ENCODE measurements at regions not wholly inside any gene's neighbourhood (a gene's known extent, or its start where the extent isn't known, plus 50 kb on each side); places are given as distances from the start of the nearest gene placed in this dataset.

- no peaks in the 10 kb centered on the region for H3K27me3 ChIP-seq (ENCODE audit: control insufficient read depth, insufficient read depth, low read length, poor library complexity, severe bottlenecking)
- WGBS, 2 experiments, result 92 to 100% methylated on average over 2 to 3 of the region's 3 CpGs
- no peak overlapping the region for H3K4me3 ChIP-seq (ENCODE audit: insufficient read depth, low read depth, low read length)
- peaks cover 3% of the 10 kb centered on the region for H3K4me1 ChIP-seq (ENCODE audit: control insufficient read depth, insufficient read depth, low read length)
- H3K36me3 ChIP-seq (ENCODE audit: control insufficient read depth, insufficient read depth, low read length), result no peaks in the 10 kb centered on the region
- H3K9me3 ChIP-seq (ENCODE audit: control insufficient read depth, low read length), result no peaks in the 10 kb centered on the region
- H3K27ac ChIP-seq (ENCODE audit: insufficient read depth, low read depth, low read length, poor library complexity, severe bottlenecking), result no peak overlapping the region
Measured at GRCh38 chr10:35774109-35774508, 132.0 kb upstream of the FZD8 start.

DNA sequence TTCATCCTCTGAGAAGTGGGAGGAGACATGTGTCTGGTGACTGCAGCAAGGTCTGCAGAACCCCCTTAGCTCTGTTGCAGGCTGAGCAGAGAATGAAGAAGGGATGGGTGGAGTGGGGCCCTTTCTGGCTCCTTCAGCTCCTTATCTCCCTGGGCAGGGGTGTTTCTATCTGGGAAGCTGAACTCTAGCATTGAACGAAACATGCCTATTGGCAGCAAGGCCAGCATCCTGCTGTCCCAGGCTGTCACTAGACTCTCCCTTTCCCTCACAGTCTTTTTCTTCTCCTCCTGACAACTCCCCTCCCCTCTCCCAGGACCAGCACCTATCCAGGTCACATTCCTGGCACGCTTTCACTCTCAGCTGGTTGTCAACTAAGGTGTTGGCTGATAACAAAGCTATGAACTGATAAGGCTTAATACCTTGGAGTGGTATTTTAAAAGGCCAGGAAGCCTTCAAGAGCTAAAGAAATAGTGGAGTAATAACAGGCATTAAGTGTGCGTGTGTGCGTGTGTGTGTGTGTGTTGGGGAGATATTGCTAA lies 128.8 kb upstream of the FZD8 start:
- no peak overlapping the region for H3K4me3 ChIP-seq (ENCODE audit: insufficient read depth, low read depth, low read length)
- WGBS, 2 experiments, result 76 to 81% methylated on average over 4 of the region's 4 CpGs
- H3K4me1 ChIP-seq (ENCODE audit: control insufficient read depth, insufficient read depth, low read length), result peaks cover 3% of the 10 kb centered on the region
- H3K36me3 ChIP-seq (ENCODE audit: control insufficient read depth, insufficient read depth, low read length), result no peaks in the 10 kb centered on the region
- H3K9me3 ChIP-seq (ENCODE audit: control insufficient read depth, low read length), result no peaks in the 10 kb centered on the region
- H3K27ac ChIP-seq (ENCODE audit: insufficient read depth, low read depth, low read length, poor library complexity, severe bottlenecking), result no peak overlapping the region
- H3K27me3 ChIP-seq (ENCODE audit: control insufficient read depth, insufficient read depth, low read length, poor library complexity, severe bottlenecking), result no peaks in the 10 kb centered on the region

- Histone ChIP-seq H3K4me1 (ENCODE audit: control insufficient read depth, insufficient read depth, low read length) (peaks cover 3% of the 10 kb centered on the region), H3K4me3 (ENCODE audit: insufficient read depth, low read depth, low read length) (no peak overlapping the region), H3K27ac (ENCODE audit: insufficient read depth, low read depth, low read length, poor library complexity, severe bottlenecking) (no peak overlapping the region), H3K27me3 (ENCODE audit: control insufficient read depth, insufficient read depth, low read length, poor library complexity, severe bottlenecking) (no peaks in the 10 kb centered on the region), H3K36me3 (ENCODE audit: control insufficient read depth, insufficient read depth, low read length) (no peaks in the 10 kb centered on the region), H3K9me3 (ENCODE audit: control insufficient read depth, low read length) (no peaks in the 10 kb centered on the region)
Measured at GRCh38 chr10:35769795-35770194, 127.7 kb upstream of the FZD8 start.

DNA sequence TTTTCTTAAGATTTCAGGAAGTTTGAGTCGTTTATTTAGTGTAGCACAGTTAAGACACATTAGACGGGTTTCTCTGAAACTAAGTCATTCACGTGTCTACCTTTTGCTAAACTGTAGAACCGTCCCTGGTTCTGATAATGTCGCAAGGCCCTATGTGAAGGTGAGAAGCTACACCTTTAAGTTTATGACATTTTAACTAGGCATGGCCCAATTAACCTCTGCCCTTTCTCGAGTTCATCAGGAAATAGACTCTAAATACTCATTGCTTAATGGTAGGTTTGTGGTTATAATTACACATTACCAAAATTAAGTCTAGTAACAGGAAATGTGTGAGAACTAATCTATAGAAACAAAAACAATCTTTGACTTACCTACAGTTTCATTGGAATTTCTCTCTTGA lies 126.6 kb upstream of the FZD8 start:
- H3K27ac ChIP-seq (ENCODE audit: insufficient read depth, low read depth, low read length, poor library complexity, severe bottlenecking), result no peak overlapping the region
- no peaks in the 10 kb centered on the region for H3K36me3 ChIP-seq (ENCODE audit: control insufficient read depth, insufficient read depth, low read length)
- H3K4me1 ChIP-seq (ENCODE audit: control insufficient read depth, insufficient read depth, low read length), result peaks cover 3% of the 10 kb centered on the region
- no peak overlapping the region for H3K4me3 ChIP-seq (ENCODE audit: insufficient read depth, low read depth, low read length)
- H3K27me3 ChIP-seq (ENCODE audit: control insufficient read depth, insufficient read depth, low read length, poor library complexity, severe bottlenecking), result no peaks in the 10 kb centered on the region
- WGBS, 2 experiments, result 92 to 95% methylated on average over 5 to 6 of the region's 6 CpGs
- H3K9me3 ChIP-seq (ENCODE audit: control insufficient read depth, low read length), result no peaks in the 10 kb centered on the region

- WGBS, 2 experiments, result 89 to 99% methylated on average over 4 of the region's 5 CpGs
- H3K36me3 ChIP-seq (ENCODE audit: control insufficient read depth, insufficient read depth, low read length), result no peaks in the 10 kb centered on the region
- H3K9me3 ChIP-seq (ENCODE audit: control insufficient read depth, low read length), result no peaks in the 10 kb centered on the region
- no peak overlapping the region for H3K27ac ChIP-seq (ENCODE audit: insufficient read depth, low read depth, low read length, poor library complexity, severe bottlenecking)
- no peaks in the 10 kb centered on the region for H3K27me3 ChIP-seq (ENCODE audit: control insufficient read depth, insufficient read depth, low read length, poor library complexity, severe bottlenecking)
- H3K4me3 ChIP-seq (ENCODE audit: insufficient read depth, low read depth, low read length), result no peak overlapping the region
- peaks cover 3% of the 10 kb centered on the region for H3K4me1 ChIP-seq (ENCODE audit: control insufficient read depth, insufficient read depth, low read length)
Measured at GRCh38 chr10:35768011-35768410, 125.9 kb upstream of the FZD8 start.

DNA sequence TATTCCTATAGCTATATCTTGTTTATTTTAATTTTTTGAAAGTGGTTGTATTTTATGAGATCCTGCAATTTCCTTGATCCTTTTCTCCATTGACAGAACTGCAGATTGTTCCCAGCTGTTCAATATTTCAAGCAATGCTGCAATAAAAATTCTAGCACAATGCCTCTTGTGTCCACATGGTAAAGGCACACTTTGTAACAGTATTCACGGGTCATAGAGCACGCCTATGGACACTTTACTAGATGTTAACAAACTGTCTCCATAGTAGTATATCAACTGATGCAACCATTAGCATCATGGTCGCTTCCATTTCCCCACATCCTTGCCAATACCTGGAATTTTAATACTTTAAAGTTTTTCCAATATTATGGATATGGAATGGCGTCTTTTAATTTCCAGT lies 123.9 kb upstream of the FZD8 start:
- H3K4me1 ChIP-seq (ENCODE audit: control insufficient read depth, insufficient read depth, low read length), result peaks cover 1% of the 10 kb centered on the region

GRCh38 chr10:35765066-35765527 lies 123.0 kb upstream of the FZD8 start:
- 52 to 57% methylated on average over 24 of the region's 24 CpGs for WGBS, 2 experiments

More for the DNA sequence above, 123.9 kb upstream of the FZD8 start:
- H3K27me3 ChIP-seq (ENCODE audit: control insufficient read depth, insufficient read depth, low read length, poor library complexity, severe bottlenecking), result no peaks in the 10 kb centered on the region
- no peak overlapping the region for H3K4me3 ChIP-seq (ENCODE audit: insufficient read depth, low read depth, low read length)
- H3K9me3 ChIP-seq (ENCODE audit: control insufficient read depth, low read length), result no peaks in the 10 kb centered on the region
- 85 to 93% methylated on average over 3 to 4 of the region's 4 CpGs for WGBS, 2 experiments
- H3K36me3 ChIP-seq (ENCODE audit: control insufficient read depth, insufficient read depth, low read length), result no peaks in the 10 kb centered on the region
- H3K27ac ChIP-seq (ENCODE audit: insufficient read depth, low read depth, low read length, poor library complexity, severe bottlenecking), result no peak overlapping the region

GRCh38 chr10:35762311-35763030 lies 120.4 kb upstream of the FZD8 start:
- Histone ChIP-seq H3K27me3 (ENCODE audit: control insufficient read depth, insufficient read depth, low read length, poor library complexity, severe bottlenecking) (no peaks in the 10 kb centered on the region), H3K27ac (ENCODE audit: insufficient read depth, low read depth, low read length, poor library complexity, severe bottlenecking) (no peak overlapping the region), H3K4me1 (ENCODE audit: control insufficient read depth, insufficient read depth, low read length) (no peaks in the 10 kb centered on the region), H3K4me3 (ENCODE audit: insufficient read depth, low read depth, low read length) (no peak overlapping the region), H3K9me3 (ENCODE audit: control insufficient read depth, low read length) (no peaks in the 10 kb centered on the region), H3K36me3 (ENCODE audit: control insufficient read depth, insufficient read depth, low read length) (no peaks in the 10 kb centered on the region)
- 92 to 96% methylated on average over 4 to 6 of the region's 6 CpGs for WGBS, 2 experiments

More at GRCh38 chr10:35765066-35765527, 123.0 kb upstream of the FZD8 start:
- H3K36me3 ChIP-seq (ENCODE audit: control insufficient read depth, insufficient read depth, low read length), result no peaks in the 10 kb centered on the region
- no peak overlapping the region for H3K27ac ChIP-seq (ENCODE audit: insufficient read depth, low read depth, low read length, poor library complexity, severe bottlenecking)
- H3K27me3 ChIP-seq (ENCODE audit: control insufficient read depth, insufficient read depth, low read length, poor library complexity, severe bottlenecking), result no peaks in the 10 kb centered on the region
- H3K9me3 ChIP-seq (ENCODE audit: control insufficient read depth, low read length), result no peaks in the 10 kb centered on the region
- H3K4me1 ChIP-seq (ENCODE audit: control insufficient read depth, insufficient read depth, low read length), result no peaks in the 10 kb centered on the region
- no peak overlapping the region for H3K4me3 ChIP-seq (ENCODE audit: insufficient read depth, low read depth, low read length)

DNA sequence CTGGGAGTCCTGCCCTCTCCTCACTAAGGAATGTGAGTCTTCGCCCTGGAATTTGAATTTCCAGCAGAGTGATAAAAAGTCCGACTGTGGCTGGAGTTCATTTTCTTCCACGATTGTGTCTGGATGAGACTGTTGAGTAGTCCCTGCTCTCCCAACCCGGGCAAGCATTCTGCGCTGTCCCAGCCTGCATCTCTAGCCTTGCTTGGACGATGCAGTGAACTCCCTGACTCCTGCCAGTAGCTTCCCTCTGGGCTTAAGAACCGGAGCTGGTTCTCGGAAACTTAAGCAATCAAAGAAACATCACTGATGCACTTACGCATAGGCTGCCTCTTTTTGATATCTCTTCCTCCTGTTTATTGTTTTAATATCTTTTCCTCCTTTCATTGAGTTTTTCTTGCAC lies 116.0 kb upstream of the FZD8 start:
- no peaks in the 10 kb centered on the region for H3K27me3 ChIP-seq (ENCODE audit: control insufficient read depth, insufficient read depth, low read length, poor library complexity, severe bottlenecking)
- H3K36me3 ChIP-seq (ENCODE audit: control insufficient read depth, insufficient read depth, low read length), result no peaks in the 10 kb centered on the region
- WGBS, 2 experiments, result 94% methylated on average over 9 of the region's 9 CpGs
- H3K9me3 ChIP-seq (ENCODE audit: control insufficient read depth, low read length), result no peaks in the 10 kb centered on the region
- H3K4me1 ChIP-seq (ENCODE audit: control insufficient read depth, insufficient read depth, low read length), result no peaks in the 10 kb centered on the region
- H3K27ac ChIP-seq (ENCODE audit: insufficient read depth, low read depth, low read length, poor library complexity, severe bottlenecking), result no peak overlapping the region
- no peak overlapping the region for H3K4me3 ChIP-seq (ENCODE audit: insufficient read depth, low read depth, low read length)

DNA sequence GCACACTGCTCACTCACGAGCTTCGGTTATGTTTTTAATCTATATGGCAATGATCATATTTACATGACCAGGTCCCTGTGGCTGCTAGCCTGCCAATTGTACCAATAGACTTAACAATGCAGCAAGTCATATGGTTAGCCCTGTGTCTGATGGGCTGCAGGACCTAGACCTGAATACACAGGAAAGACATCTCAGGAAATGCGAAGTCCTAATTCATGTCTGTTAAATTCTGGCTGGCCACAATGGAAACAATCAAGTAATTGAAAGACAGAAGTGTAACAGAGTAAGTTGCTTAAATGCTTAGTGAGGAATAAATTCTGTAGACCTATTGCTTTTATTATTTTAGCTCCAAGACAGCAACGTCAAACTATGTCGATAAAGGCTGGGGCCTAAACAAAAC lies 112.4 kb upstream of the FZD8 start:
- Histone ChIP-seq H3K27ac (ENCODE audit: insufficient read depth, low read depth, low read length, poor library complexity, severe bottlenecking) (no peak overlapping the region), H3K36me3 (ENCODE audit: control insufficient read depth, insufficient read depth, low read length) (no peaks in the 10 kb centered on the region), H3K27me3 (ENCODE audit: control insufficient read depth, insufficient read depth, low read length, poor library complexity, severe bottlenecking) (no peaks in the 10 kb centered on the region), H3K9me3 (ENCODE audit: control insufficient read depth, low read length) (no peaks in the 10 kb centered on the region), H3K4me1 (ENCODE audit: control insufficient read depth, insufficient read depth, low read length) (no peaks in the 10 kb centered on the region), H3K4me3 (ENCODE audit: insufficient read depth, low read depth, low read length) (no peak overlapping the region)
- 95 to 96% methylated on average over 5 of the region's 5 CpGs for WGBS, 2 experiments

Measured in ectodermal cell (in vitro differentiated cells).